ENCODE measurements at regions not wholly inside any gene's neighbourhood (a gene's known extent, or its start where the extent isn't known, plus 50 kb on each side); places are given as distances from the start of the nearest gene placed in this dataset.
"Not testable (repeated sequence)": the region's sequence is repeated elsewhere in the genome, so short reads cannot be mapped to it uniquely, and the experiment has no call there.

- no peak for FAIRE-seq
These were observed 495.1 kb upstream of the FRG1 start for GRCh38 chr4:189445613-189446012.

- no peak for FAIRE-seq
These were observed 476.9 kb upstream of the FRG1 start for GRCh38 chr4:189463734-189464133.

- FAIRE-seq: no peak
These were observed 446.3 kb upstream of the FRG1 start for GRCh38 chr4:189494407-189494806.

DNA sequence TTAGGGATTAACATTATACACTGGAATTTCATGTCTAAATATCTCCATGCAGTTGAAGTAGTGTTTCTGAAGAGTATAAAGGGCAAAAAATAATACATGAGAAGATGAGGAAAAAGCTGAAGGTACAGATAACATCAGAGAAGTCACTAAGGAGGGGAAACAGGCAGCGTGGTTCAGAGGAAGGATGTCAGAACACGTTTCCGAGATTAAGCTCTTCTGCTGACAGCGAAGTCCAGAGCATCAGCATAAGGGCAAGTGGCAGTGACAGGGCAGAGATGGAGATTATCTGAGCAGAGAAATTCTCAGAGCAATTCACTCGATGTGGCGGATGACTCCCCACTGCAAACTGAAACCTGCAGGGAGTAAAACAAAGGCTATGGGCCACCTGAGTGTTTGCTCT lies 443.2 kb upstream of the FRG1 start:
- FAIRE-seq: no peak

DNA sequence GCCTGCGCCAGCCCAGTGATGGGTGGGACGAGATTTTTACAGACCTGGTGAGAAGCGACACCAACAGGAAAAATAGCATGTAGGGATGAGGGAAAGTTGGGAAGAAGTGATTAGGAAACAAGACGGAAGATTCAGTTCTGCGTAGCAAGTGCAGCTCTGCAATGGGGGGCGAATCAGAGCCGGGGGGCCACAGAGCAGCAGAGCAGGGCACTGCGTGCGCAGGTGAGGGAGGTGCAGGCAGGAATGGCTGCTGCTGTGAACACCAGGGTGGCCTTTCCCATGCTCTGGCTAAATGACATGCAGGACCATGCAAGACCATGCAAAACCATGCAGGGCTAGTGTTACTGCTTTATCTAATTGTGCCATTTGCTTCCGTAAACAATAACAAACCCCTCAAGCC lies 442.7 kb upstream of the FRG1 start:
- FAIRE-seq: no peak

GRCh38 chr4:189498457-189498856 lies 442.2 kb upstream of the FRG1 start:
- FAIRE-seq: no peak

DNA sequence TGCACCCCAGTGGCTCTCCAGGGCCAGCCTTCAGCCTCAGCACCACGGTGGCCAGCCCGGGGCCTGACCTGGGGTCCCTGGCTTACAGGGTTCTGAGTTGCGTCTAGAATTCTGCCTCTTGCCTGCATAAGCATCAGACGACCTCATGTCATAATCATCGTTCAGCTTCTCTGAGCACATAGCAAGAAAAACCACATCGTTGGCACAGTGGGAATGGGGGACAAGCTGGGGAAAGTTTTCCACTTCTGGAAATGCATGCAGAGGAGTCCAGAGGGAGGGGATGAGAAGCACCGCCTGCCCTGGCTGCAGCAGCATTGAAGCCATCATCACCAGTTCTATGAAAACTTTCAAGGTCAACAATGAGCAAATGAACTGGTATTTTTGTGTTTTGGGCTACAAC lies 441.0 kb upstream of the FRG1 start:
- FAIRE-seq: no peak

DNA sequence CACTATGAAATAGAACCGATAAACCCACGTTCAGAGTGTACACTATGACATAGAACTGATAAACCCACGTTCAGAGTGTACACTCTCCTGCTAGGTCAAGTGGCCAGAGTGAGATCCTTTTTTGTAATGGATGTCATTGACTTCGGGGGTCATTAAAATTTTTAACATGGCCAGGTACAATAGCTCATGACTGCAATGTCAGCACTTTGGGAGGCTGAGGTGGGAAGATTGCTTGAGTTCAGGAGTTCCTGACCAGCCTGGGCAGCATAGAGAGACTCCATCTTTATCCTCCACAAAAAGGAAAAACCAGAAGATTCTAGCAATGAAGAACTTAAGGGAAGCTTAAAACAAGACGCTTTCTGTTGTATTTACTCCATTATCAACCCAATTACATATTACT lies 439.7 kb upstream of the FRG1 start:
- FAIRE-seq: no peak

DNA sequence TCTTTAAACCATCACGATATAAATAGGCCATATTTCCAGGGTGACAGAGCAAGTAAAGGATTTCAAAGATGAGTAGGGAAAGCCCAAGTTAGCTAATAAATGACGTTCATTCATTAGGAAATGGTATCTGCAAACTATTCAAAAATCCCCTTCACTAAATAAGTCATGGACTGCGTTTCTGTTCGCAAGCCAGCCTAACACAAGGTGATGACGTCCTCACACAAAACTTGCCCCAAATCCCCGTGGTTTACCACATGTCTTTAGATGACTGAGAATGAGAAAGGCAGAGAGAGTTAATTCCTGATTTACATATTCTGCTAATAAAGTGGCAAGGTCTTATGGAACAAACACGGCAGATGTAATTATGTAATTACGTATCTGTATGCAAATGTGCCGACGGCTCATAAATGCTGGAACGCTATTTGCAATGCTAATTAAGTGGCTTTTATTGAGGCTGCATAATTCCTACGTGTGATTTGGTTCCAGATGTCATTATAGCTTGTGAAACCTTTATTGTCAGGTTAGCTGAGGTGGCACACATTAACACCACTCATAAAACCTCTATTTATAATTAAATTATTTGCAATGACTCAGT lies 437.7 kb upstream of the FRG1 start:
- no peak for FAIRE-seq

GRCh38 chr4:189504220-189504619 lies 436.5 kb upstream of the FRG1 start:
- no peak for FAIRE-seq

- FAIRE-seq: no peak
These were observed 435.3 kb upstream of the FRG1 start for GRCh38 chr4:189505380-189505779.

GRCh38 chr4:189506080-189506479 lies 434.6 kb upstream of the FRG1 start:
- no peak for FAIRE-seq

GRCh38 chr4:189507060-189507459 lies 433.6 kb upstream of the FRG1 start:
- FAIRE-seq: no peak

DNA sequence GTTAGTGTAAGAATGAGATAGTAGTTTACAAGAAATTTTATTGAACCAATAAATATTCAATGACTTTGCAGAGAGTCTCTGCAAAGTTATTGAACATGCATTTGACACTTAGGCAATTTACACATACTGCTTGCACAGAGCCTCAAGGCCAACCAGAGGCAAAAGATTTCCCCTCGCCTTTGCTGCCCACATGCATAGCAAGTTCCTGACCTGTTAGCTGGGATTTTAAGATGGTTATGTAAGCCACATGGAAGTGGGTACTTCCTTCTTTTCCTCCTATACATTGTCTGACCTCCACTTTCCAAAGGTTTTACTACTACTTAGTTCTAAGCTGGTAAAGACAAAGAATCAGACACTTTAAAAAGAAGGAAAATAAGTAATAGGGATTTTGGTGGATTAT lies 430.1 kb upstream of the FRG1 start:
- FAIRE-seq: no peak

DNA sequence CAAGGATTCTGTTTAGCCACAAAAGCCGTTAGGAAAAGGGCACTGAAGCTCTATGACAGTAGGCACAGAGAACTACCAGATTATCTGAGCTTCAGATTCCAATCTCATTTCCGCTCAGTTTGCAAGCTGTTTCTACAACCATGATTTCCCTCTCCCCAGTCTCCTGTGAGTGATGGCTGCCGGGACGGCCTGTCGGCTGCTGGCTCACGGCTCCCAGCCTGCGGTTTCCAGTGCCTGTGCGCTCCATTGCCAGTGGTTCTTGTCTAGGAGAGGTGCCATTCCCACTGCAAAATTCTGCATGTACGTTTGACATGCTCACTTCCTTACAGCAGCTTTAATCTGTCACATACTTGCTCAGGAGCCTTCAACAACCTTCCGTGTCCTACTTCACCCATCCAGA lies 429.1 kb upstream of the FRG1 start:
- no peak for FAIRE-seq

DNA sequence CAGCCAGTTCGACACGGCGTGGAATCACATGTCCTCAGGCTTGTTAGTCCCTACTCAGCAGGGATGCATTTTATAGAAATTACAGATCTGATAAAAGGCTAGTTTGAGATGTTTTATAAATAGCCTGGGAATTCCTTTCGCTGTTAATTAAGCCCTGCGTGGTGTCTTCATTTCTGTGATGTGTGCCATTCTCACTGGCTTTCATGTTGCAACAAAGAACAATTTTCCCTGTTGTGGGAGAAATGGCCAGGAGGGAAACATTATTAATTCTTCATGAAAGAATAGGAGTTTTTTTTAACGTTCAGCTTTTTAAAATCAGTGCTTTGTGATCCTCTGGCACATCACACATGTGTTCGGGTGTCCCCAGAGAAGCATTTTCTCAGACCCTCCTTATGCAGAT lies 427.3 kb upstream of the FRG1 start:
- no peak for FAIRE-seq

DNA sequence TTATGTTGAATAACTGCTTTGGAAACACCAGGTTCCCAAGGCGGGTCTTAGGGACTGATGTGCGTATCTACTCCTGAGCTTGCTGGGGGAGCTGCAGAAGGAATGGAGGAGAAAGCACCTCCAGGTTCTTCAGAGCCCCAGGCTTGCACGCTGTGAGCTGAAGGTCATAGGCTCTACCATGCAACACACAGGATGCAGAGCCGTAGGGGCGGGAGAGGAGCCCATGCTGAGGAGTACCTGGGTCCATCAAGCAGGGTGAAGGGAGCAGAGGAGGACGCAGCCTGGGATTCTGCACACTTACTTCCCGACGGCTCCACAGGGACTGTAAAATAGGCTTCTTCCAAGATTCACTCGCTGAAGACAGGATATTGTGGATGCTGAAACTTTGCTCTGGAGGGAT lies 426.5 kb upstream of the FRG1 start:
- FAIRE-seq: no peak

DNA sequence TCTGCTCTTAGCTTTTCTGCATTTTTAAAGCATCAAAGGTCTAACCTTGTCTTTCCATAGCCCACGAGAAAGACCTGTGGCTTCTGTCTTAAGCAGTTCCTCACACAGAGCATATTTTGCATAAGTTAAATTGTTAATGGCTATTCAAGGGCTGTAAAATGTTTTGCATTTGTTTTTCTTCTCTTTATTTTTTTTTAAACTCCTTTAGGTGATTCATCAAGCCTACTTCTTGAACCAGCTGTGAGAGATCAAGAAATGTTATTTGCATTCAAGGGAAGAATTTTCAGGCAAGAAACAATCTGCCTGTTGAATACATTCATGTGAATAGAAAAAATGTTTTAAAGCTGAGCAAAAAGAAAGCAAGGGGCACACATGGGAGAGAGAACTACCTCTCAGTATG lies 423.8 kb upstream of the FRG1 start:
- FAIRE-seq: no peak

DNA sequence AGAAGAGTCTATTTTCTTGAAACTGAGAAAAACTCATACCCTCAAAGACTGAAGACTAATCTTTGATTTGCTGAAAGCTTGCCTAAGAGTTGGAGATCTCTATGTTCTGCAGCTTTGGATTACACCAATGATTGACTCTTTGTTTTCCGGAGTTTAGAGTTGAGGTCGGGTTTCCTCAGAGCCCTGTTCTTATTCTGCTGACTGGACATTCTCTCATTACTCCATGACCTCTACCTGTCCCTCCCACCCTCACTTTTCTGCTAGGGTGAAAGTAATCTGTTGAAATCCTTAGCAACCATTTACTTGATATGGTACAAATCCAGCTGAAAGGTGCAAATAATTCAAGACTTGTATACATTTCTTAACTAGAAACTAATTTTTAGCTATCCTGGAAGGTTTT lies 421.5 kb upstream of the FRG1 start:
- no peak for FAIRE-seq

GRCh38 chr4:189525304-189525703 lies 415.4 kb upstream of the FRG1 start:
- FAIRE-seq: no peak

DNA sequence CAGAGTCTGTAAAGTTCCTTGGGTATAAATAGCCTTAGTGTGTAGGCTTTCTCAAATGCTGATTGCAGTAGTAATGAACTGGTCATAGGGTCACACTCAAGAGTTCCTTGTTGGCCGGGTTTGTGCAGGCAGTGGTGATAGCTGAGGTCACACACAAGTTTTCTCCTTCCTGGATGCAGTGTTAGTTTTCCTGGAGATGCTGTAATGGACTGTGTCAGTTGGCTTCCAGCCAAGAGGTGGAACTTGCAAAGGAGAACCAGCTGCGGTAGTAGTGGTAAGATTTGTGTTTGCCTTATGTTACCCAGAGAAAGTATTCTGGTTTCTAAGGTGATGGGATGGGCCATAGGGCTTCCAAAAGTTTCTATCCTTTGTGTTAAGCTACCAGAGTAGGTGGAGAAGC lies 409.8 kb upstream of the FRG1 start:
- no peak for FAIRE-seq

GRCh38 chr4:189533603-189534002 lies 407.1 kb upstream of the FRG1 start:
- no peak for FAIRE-seq

- FAIRE-seq: no peak
These were observed 393.1 kb upstream of the FRG1 start for GRCh38 chr4:189547559-189547958.

DNA sequence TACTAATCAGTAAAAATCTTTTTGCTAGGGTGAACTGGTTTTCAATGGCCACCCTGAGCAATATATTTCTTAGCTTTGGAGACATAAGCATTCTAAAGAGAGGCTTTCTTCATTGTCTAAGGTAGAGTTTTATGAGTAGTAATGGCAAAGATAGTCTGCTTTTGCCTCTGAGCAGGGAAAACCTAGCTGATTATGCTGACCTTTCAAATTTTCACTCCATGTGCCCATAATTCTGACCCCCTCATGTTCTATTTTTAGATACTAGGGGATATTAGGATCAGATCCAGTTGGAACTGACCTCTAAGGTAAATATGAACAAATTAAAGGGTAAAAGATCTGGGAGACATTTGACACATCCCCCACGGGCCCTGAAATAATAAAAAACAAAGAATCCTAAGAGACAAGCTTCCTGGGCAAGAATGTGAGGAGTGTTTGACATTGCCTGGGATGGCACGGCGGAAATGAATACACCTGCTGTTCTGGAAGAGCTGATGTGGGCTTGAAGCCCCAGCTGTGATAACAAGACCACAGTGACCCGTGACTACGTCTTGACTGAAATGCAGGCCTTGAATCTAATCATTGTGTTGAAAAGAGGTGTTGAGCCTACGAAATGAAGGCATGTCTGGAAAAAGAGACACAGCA lies 392.1 kb upstream of the FRG1 start:
- FAIRE-seq: no peak

DNA sequence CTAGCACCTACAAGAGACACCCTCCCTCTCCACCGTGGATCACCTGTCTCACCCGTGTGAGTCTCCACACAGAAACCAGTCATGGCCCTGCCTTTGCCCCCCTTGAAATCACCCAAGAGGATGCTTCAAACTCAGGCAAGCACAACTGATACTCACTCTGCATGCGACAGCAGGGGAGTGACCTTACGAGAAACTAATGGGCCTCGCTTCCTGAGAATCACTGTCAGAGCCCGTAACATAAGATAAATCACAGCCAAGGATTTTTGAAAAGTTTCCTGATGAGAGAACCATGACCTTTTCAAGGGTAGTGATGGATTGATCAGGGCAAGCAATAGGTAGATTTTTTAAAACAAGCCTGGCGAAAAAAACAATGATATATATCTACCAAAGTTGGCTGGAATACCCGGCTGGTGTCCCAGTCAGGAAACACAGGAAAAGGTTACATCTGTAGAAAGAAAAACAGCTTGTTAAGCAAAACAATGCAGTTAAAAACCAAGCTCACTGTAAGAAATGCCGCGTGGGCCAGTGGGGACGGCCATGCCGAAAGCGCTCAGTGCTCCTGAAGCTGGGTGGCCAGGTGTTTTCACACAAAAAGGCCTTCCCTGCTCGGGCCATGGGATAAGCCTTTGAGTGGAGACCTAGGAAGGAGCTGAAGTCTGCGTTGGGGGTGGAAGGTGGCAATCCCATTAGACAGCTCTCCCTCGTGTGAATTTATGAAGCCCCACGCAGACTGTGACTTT lies 388.6 kb upstream of the FRG1 start:
- FAIRE-seq: not testable (repeated sequence)
